NCI-H2196 treated with DMSO at 0.1 percent for 48 hours (cell line): ENCODE measurements at regions not wholly inside any gene's neighbourhood (a gene's known extent, or its start where the extent isn't known, plus 50 kb on each side); places are given as distances from the start of the nearest gene placed in this dataset.
"Not testable (repeated sequence)": the region's sequence is repeated elsewhere in the genome, so short reads cannot be mapped to it uniquely, and the experiment has no call there.

ENCODE experiments used
- DNase-seq: peaks from one replicate; lab custom pipeline; 2025; ENCODE audit not compliant: unreplicated experiment; lab: John Stamatoyannopoulos, UW

- DNase-seq, result not testable (repeated sequence)
Measured at GRCh38 chr20:25989686-25990085, 293.0 kb upstream of the ZNF337 start.

GRCh38 chr20:25989196-25989595, 292.5 kb upstream of the ZNF337 start:
- DNase-seq, result no peak

- DNase-seq, result not testable (repeated sequence)
Measured at GRCh38 chr20:25987928-25988560, 291.4 kb upstream of the ZNF337 start.

DNA sequence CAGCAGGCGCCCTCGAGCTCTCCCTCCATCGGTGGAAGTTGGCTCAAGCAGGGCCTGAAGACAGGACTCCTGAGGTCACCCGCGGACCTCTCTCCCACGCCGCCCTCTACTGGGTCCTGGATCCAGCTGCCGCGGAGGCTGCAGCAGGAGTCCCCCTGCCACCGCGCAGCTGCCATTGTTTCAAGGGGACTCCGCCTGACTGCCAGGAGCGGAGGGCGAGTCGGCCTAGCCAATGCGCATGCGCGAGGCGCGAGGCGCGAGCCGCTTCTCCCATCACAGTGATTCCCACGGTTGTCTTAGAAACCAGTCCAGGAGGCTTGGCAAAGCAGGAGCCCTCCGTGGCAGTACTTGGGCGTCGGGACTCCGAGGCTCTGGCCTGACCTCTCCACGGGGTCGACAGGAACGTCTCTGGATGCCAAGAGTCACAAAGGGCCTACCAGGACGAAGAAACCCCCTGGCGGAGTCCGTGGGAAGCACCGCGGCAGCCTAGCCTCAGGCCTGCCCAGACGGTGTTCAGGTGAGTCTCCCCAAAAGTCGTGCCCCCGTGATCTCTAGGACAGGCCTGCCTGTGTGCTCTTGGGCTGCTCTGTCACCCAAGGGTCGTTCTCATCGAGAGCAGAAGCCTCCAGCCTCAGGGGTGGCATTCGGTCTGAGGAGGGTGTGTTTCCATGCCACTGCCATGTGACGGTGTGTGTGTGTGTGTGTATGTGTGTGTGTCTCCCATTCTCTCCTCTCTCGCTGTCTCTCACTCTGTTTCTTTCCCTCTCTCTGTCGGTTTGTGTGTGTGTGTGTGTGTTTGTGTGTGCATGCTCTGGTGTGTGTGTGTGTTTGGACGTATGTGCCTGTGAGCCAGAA, 290.6 kb upstream of the ZNF337 start:
- DNase-seq, result no peak

DNA sequence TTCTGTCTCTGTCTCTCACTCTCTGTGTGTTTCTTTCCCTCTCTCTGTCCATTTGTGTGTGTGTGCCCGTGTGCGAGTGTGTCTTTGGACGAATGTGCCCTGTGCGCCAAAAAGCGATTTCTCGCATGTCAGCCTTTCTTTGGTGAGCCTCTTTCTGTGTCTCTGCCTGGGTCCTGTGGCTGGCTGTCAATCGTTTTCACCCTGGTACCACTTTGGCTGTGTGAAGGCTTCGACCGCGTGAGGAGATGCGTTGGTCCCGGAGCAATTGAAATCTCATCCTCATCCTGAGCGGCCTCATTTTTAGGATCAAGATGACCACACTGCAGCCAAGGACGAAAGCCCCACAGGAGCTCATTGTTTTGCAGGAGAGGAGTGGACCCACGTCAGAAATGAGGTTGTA, 288.9 kb upstream of the ZNF337 start:
- no peak for DNase-seq

DNA sequence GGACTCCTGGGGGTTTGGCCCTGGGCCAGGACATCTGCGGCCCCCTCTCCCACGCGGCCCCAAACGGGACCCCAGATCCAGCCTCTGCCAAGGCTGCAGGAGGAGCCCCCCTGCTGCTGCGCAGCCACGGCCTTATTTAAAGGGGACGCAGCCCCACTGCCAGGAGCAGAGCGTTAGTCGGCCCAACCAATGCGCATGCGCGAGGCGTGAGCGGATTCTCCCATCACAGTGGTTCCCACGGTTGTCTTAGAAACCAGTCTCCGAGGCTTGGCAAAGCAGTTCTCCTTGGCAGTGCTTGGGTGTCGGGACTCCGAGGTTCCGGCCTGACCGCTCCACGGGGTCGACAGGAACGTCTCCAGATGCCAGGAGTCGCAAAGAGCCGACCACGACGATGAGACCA, 288.3 kb upstream of the ZNF337 start:
- DNase-seq, result no peak

DNA sequence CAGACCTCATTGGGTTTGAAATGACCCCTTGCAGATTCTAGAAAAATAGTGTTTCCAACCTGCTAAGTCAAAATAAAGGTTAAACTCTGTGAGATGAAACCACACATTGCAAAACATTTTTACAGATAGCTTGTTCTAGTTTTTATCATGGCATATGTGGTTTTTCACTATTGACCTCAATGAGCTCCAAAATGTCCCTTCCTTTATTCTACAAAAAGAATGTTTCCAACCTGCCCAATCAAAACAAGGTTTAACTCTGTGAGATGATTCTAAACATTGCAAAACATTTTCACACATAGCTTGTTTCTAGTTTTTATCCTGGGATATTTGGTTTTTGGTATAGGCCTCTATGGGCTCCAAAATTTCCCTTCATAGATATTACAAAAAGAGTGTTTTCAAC, 286.0 kb upstream of the ZNF337 start:
- not testable (repeated sequence) for DNase-seq

DNA sequence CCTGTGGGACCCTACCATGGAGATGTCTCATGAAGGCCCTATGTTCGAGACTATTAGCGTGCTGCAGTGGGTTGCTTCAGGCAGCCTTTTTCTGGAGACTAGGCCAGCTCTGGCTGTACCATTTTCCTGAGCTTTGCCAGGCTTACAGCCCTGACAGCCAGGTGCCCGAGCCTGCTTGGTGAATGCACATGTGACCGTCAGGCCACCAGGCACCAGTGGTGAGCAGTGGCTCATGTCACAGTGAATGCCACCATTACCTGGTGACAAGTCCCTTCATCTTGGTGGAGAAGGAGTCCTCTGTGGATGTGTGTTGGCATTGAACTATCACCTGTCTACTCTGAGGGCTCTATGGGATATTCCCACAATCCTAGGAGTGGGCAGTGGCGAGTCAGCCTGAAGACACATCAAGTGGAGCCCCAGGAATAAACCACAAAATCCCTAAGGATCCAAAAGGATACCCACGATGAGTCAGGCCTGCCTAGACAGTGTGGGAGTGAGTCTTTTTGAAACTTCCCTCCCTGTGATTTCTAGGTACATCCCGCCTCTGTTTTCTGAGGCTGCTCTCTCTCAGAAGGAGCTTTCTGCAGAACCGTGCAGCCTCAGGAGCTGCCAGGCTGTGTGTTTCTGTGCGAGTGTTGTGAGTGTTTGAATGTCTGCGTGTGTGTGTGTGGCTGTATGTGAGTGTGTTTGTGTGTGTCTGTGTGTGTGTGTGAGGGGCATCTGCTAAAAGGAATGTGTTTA, 282.0 kb upstream of the ZNF337 start:
- DNase-seq, result not testable (repeated sequence)

- DNase-seq, result not testable (repeated sequence)
Measured at GRCh38 chr20:25975816-25976215, 279.2 kb upstream of the ZNF337 start.

GRCh38 chr20:25965203-25965602, 268.6 kb upstream of the ZNF337 start:
- not testable (repeated sequence) for DNase-seq

- DNase-seq, result not testable (repeated sequence)
Measured at GRCh38 chr20:25953876-25954275, 257.2 kb upstream of the ZNF337 start.

DNA sequence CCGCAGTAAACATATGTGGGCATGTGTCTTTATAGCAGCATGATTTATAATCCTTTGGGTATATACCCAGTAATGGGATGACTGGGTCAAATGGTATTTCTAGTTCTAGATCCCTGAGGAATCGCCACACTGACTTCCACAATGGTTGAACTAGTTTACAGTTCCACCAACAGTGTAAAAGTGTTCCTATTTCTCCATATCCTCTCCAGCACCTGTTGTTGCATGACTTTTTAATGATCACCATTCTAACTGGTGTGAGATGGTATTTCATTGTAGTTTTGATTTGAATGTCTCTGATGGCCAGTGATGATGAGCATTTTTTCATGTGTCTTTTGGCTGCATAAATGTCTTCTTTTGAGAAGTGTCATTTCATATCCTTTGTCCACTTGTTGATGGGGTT, 238.6 kb upstream of the ZNF337 start:
- not testable (repeated sequence) for DNase-seq

DNA sequence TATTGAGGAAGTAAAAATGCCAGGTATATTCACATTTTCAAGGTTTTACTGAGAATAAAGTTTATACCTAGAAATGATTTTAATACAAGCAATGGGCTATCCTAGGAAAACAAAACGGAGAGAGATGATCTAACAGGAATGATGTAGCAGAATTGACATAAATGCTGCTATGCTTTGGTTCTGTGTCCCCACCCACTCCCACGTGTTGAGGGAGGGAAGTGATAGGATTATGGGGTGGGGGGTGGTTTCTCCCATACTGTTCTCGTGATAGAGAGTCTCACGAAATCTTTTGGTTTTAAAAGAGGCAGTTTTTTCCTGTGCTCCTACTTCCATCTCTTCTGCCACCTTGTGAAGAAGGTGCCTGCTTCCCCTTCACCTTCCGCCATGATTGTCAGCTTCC, 236.2 kb upstream of the ZNF337 start:
- not testable (repeated sequence) for DNase-seq

DNA sequence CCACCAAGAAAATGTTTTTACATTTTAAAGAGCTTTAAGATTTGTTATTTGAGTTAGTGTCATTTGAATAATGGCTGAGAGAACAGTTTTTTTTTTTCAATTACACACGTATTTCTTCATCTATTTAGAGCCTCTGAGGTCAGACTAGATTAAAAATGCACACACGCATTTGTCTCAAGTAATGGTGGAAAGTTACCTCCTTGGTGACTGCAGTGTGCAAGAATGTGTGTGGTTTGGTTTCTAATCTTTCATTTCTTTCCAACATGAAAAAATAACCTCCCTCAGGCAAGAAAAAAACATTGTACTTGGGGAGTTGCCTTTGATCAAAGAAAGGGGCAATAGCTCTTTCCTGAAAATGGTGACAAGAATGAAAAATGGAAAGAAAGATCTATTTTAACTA, 235.5 kb upstream of the ZNF337 start:
- DNase-seq, result not testable (repeated sequence)

DNA sequence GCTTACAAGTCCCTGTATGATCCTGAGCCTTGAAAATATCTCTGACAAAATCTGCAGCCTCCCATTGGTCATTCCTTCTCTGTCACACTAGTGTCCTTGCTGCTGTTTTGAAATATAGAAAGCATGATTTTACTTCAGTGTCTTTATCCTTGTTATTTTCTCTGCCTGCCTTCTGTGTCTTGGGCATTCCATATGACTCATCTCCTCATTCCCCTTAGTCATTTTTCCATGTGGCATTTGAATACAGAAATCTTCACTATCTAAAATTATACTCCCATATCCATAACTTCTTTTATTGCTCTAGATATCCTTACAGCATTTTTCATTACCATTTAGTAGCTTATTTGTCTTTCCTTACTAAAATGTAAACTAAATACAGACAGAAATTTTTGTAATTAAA, 205.7 kb upstream of the ZNF337 start:
- not testable (repeated sequence) for DNase-seq

DNA sequence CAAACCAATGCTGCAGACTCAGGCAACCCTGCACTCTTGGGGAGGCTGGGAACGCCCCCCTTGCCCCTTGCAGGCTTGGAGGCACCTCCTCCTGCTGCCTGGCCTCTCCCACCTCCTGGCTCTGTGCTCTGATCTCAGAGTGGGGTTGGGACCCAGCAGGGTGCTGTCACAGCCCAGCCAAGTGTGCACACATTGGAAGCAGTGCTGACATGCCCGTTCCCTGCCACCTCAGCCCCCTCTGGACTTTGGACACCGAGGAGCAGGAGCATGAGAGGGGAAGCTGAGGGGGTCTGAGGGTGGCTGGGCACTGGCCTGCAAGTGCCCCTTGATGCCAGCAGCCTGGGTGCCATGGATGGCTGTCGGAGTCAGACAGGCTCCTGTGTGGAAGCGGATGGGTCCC, 202.0 kb upstream of the ZNF337 start:
- not testable (repeated sequence) for DNase-seq

DNA sequence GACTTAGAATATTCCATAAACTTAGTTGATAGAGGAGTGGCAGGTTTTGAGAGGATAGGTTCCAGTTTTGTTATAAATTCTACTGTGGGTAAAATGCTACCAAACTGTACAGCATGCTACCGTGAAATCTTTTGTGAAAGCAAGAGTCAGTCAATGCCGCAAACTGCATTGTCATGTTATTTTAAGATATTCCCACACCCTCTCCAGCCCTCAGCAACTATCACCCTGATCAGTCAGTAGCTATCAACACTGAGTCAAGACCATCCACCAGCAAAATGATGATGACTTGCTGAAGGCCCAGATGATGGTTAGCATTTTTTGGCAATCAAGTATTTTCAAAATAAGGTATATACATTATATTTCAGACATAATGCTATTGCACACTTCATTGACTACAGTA, 182.4 kb upstream of the ZNF337 start:
- DNase-seq, result not testable (repeated sequence)

- DNase-seq, result not testable (repeated sequence)
Measured at GRCh38 chr20:25868650-25868979, 172.0 kb upstream of the ZNF337 start.

DNA sequence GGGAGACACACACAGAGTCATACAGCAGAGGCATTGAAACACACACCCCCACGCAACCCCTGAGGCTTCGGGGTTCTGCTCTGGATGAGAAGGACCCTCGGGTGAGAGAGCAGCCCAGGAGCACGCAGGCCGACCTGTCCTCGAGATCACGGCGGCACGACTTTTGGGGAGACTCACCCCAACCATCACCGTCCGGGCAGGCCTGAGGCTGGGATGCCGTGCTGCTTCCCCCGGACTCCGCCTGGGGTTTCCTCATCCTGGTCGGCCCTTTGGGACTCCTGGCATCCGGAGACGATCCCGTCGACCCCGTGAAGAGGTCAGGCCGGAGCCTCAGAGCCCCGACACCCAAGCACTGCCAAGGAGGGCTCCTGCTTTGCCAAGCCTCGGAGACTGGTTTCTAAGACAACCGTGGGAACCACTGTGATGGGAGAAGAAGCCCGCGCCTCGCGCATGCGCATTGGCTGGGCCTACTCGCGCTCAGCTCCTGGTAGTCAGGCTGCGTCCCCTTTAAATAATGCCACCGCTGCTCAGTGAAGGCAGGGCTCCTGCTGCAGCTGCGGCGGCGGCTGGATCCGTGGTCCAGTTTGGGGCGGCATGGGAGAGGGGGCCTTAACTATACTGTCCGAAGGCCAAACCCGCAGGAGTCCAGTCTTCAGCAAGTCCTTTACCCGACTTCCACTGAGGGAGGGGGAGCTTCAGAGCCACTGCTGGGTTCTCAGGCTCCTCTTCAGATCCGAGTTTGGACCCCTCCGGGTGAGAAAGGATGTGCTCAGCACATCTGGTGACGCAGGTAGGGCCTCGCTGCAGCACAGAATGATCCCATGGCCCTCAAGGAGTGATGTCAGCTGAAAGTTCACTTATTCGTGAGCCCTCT, 171.4 kb upstream of the ZNF337 start:
- DNase-seq, result no peak

- not testable (repeated sequence) for DNase-seq
Measured at GRCh38 chr20:25867015-25867775, 170.5 kb upstream of the ZNF337 start.
